ENCODE measurements at regions not wholly inside any gene's neighbourhood (a gene's known extent, or its start where the extent isn't known, plus 50 kb on each side); places are given as distances from the start of the nearest gene placed in this dataset.
A peak's percentile ranks its signal among the peaks of the same experiment; 100 is the strongest.

DNA sequence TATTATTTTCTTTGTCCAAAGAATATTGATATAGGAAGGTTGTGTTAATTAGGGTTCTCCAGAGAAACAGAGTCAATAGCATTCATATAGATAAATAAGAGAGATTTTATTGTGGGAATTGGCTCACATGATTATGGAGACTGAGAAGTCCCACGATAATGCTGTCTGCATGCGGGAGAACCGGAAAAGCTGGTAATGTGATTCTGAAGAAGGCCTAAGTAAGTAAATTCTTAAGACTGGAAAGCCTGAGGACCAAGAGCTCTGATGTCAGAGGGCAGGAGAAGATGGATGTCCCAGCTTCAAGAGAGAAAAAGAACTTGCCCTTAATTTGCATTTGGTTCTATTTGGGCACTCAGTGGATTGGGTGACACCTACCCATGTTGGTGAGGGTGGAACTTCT lies 307.4 kb upstream of the C9orf72 start:
- intact Hi-C loops (cut with micrococcal nuclease), result no loop called here
- H3K36me3 Mint-ChIP-seq, result no peaks in the 10 kb centered on the region
- H3K4me3 ChIP-seq (ENCODE audit: low read length), result no peak overlapping the region
- no peaks in the 10 kb centered on the region for H3K4me1 Mint-ChIP-seq
- H3K36me3 ChIP-seq (ENCODE audit: control insufficient read depth, insufficient read depth, low read length), result no peaks in the 10 kb centered on the region
- no peak overlapping the region for H3K27ac Mint-ChIP-seq
- 92% methylated on average over 3 of the region's 3 CpGs for WGBS (ENCODE audit: insufficient coverage)
- ATAC-seq (no peak), DNase-seq (no peak)
- H3K9me3 Mint-ChIP-seq, result peaks cover 0 to 13% of the 10 kb centered on the region in 2 donors
- H3K4me1 ChIP-seq (ENCODE audit: control insufficient read depth, insufficient read depth, low read length), result no peaks in the 10 kb centered on the region
- no peak overlapping the region for H3K4me3 Mint-ChIP-seq
- no peaks in the 10 kb centered on the region for H3K27me3 ChIP-seq (ENCODE audit: control insufficient read depth, insufficient read depth, low read length)
- no peaks in the 10 kb centered on the region for H3K27me3 Mint-ChIP-seq (ENCODE audit: low read depth in 2 of 2)
- no peak overlapping the region for H3K27ac ChIP-seq (ENCODE audit: low read length)
- TF ChIP-seq, protein P1, sequence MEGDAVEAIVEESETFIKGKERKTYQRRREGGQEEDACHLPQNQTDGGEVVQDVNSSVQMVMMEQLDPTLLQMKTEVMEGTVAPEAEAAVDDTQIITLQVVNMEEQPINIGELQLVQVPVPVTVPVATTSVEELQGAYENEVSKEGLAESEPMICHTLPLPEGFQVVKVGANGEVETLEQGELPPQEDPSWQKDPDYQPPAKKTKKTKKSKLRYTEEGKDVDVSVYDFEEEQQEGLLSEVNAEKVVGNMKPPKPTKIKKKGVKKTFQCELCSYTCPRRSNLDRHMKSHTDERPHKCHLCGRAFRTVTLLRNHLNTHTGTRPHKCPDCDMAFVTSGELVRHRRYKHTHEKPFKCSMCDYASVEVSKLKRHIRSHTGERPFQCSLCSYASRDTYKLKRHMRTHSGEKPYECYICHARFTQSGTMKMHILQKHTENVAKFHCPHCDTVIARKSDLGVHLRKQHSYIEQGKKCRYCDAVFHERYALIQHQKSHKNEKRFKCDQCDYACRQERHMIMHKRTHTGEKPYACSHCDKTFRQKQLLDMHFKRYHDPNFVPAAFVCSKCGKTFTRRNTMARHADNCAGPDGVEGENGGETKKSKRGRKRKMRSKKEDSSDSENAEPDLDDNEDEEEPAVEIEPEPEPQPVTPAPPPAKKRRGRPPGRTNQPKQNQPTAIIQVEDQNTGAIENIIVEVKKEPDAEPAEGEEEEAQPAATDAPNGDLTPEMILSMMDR (IDR thresholded peaks at IDR 0.05), result no peak
- no peaks in the 10 kb centered on the region for H3K9me3 ChIP-seq (ENCODE audit: control insufficient read depth, insufficient read depth, low read length)

GRCh38 chr9:27888661-27889295 lies 315.5 kb upstream of the C9orf72 start:
- WGBS (ENCODE audit: insufficient coverage), result 88% methylated on average over 2 of the region's 2 CpGs
- intact Hi-C loops (cut with micrococcal nuclease), result no loop called here
- Histone ChIP-seq H3K4me3 (ENCODE audit: low read length) (no peak overlapping the region), H3K27me3 (ENCODE audit: control insufficient read depth, insufficient read depth, low read length) (no peaks in the 10 kb centered on the region), H3K27ac (ENCODE audit: low read length) (no peak overlapping the region), H3K4me1 (ENCODE audit: control insufficient read depth, insufficient read depth, low read length) (no peaks in the 10 kb centered on the region), H3K9me3 (ENCODE audit: control insufficient read depth, insufficient read depth, low read length) (no peaks in the 10 kb centered on the region), H3K36me3 (ENCODE audit: control insufficient read depth, insufficient read depth, low read length) (no peaks in the 10 kb centered on the region)
- DNase-seq, result peak in 1 of 2 donors; percentile 18
- Mint-ChIP-seq H3K4me3 (no peak overlapping the region), H3K36me3 (no peaks in the 10 kb centered on the region), H3K9me3 (peaks cover 2 to 6% of the 10 kb centered on the region in 2 donors), H3K27ac (no peak overlapping the region), H3K27me3 (ENCODE audit: low read depth in 2 of 2) (no peaks in the 10 kb centered on the region), H3K4me1 (no peaks in the 10 kb centered on the region)
- TF ChIP-seq, protein P1 (IDR thresholded peaks at IDR 0.05), result peak; percentile 53
- peak in 1 of 3 donors; percentile 58 for ATAC-seq

GRCh38 chr9:27924502-27924901 lies 351.2 kb upstream of the C9orf72 start:
- no peak for ATAC-seq
- intact Hi-C loops (cut with micrococcal nuclease), result no loop called here
- Histone ChIP-seq H3K36me3 (ENCODE audit: control insufficient read depth, insufficient read depth, low read length) (no peaks in the 10 kb centered on the region), H3K9me3 (ENCODE audit: control insufficient read depth, insufficient read depth, low read length) (no peaks in the 10 kb centered on the region), H3K4me1 (ENCODE audit: control insufficient read depth, insufficient read depth, low read length) (no peaks in the 10 kb centered on the region), H3K27ac (ENCODE audit: low read length) (no peak overlapping the region), H3K27me3 (ENCODE audit: control insufficient read depth, insufficient read depth, low read length) (no peaks in the 10 kb centered on the region), H3K4me3 (ENCODE audit: low read length) (no peak overlapping the region)
- Mint-ChIP-seq H3K4me3 (no peak overlapping the region), H3K36me3 (no peaks in the 10 kb centered on the region), H3K27me3 (ENCODE audit: low read depth in 2 of 2) (no peaks in the 10 kb centered on the region), H3K4me1 (no peaks in the 10 kb centered on the region), H3K9me3 (peaks cover 0 to 8% of the 10 kb centered on the region in 2 donors), H3K27ac (no peak overlapping the region)
- WGBS (ENCODE audit: insufficient coverage), result 14% methylated on average over 1 of the region's 1 CpG
- no peak for DNase-seq
- TF ChIP-seq, protein P1 (IDR thresholded peaks at IDR 0.05), result no peak

GRCh38 chr9:27925815-27926214 lies 352.5 kb upstream of the C9orf72 start:
- H3K4me1 Mint-ChIP-seq, result no peaks in the 10 kb centered on the region
- WGBS (ENCODE audit: insufficient coverage), result 88% methylated on average over 3 of the region's 4 CpGs
- no peak overlapping the region for H3K4me3 Mint-ChIP-seq
- Histone ChIP-seq H3K27ac (ENCODE audit: low read length) (no peak overlapping the region), H3K27me3 (ENCODE audit: control insufficient read depth, insufficient read depth, low read length) (no peaks in the 10 kb centered on the region), H3K4me1 (ENCODE audit: control insufficient read depth, insufficient read depth, low read length) (no peaks in the 10 kb centered on the region), H3K4me3 (ENCODE audit: low read length) (no peak overlapping the region), H3K9me3 (ENCODE audit: control insufficient read depth, insufficient read depth, low read length) (no peaks in the 10 kb centered on the region), H3K36me3 (ENCODE audit: control insufficient read depth, insufficient read depth, low read length) (no peaks in the 10 kb centered on the region)
- no peak for DNase-seq
- TF ChIP-seq, protein P1 (IDR thresholded peaks at IDR 0.05), result no peak
- H3K27me3 Mint-ChIP-seq (ENCODE audit: low read depth in 2 of 2), result no peaks in the 10 kb centered on the region
- no peaks in the 10 kb centered on the region for H3K36me3 Mint-ChIP-seq
- intact Hi-C loops (cut with micrococcal nuclease), result no loop called here
- ATAC-seq, result no peak
- no peak overlapping the region for H3K27ac Mint-ChIP-seq
- H3K9me3 Mint-ChIP-seq, result peaks cover 0 to 5% of the 10 kb centered on the region in 2 donors
